ENCODE measurements at regions not wholly inside any gene's neighbourhood (a gene's known extent, or its start where the extent isn't known, plus 50 kb on each side); places are given as distances from the start of the nearest gene placed in this dataset.

DNA sequence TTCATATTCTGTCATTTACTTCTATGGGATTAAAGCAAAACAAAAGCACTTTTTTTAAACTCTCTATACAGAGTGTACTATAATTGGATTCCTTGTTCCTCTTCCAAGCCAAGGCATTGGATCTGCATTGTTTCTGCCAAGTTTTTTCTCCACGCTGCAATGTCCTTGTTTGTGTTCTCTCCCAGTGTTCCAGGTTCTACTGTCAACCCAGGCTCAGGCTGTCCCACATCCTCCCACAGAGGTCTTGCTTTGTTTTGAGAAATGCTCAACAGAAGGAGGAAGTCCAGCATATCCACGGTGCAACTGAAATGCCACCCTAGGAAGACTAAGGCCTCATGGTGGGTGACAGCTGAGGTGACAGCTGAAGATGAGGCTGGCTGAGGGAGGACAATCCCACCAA lies 287.1 kb upstream of the PRDM1 start:
- Histone ChIP-seq H3K4me2 (ENCODE audit: insufficient read depth, low read length) (no peak overlapping the region), H4K20me1 (replicated peaks; ENCODE audit: control insufficient read depth, extremely low read depth, insufficient read depth, low read length) (no peaks in the 10 kb centered on the region), H3K36me3 (ENCODE audit: control insufficient read depth in 2 of 2, extremely low read depth in 1 of 2, insufficient read depth in 2 of 2, low read length in 2 of 2) (no peaks in the 10 kb centered on the region), H3K27ac (ENCODE audit: insufficient read depth, low read depth, low read length) (no peak overlapping the region), H3K9ac (replicated peaks; ENCODE audit: extremely low read depth, insufficient read depth, low read length) (no peak overlapping the region), H3K9me1 (replicated peaks; ENCODE audit: control insufficient read depth, extremely low read depth, insufficient read depth, low read length) (no peaks in the 10 kb centered on the region), H3K79me2 (ENCODE audit: control insufficient read depth, insufficient read depth, low read length) (no peaks in the 10 kb centered on the region), H3K4me1 (ENCODE audit: control insufficient read depth, extremely low read depth, insufficient read depth, low read length) (no peaks in the 10 kb centered on the region), H3K9me3 (replicated peaks; ENCODE audit: control insufficient read depth, insufficient read depth, low read length) (no peaks in the 10 kb centered on the region), H3K27me3 (ENCODE audit: control insufficient read depth in 2 of 2, insufficient read depth in 2 of 2, low read length in 2 of 2) (no peaks in the 10 kb centered on the region), H3K4me3 (replicated peaks in 1 of 3; ENCODE audit: insufficient read depth in 1 of 3, low read depth in 1 of 3, low read length in 3 of 3) (no peak overlapping the region), H2AFZ (ENCODE audit: low read depth, low read length) (no peak overlapping the region)
- dilution Hi-C loops (cut with MboI; ENCODE audit: extremely low pct_ligation_motif_present, low sequenced_read_pairs): no loop called here
- no TSS peak for BruUV-seq (replicated peaks)
- FAIRE-seq: no peak
- TF ChIP-seq POLR2AphosphoS5 (IDR thresholded peaks at IDR 0.05; ENCODE audit: insufficient read depth, low read depth, low read length): no peak
- intact Hi-C loops (cut with micrococcal nuclease): no loop called here
- CTCF ChIA-PET: no interaction called here
- POLR2A ChIA-PET: no interaction called here
- DNase-seq (ENCODE audit: low read depth, low spot score): no peak

- H3K9ac ChIP-seq (replicated peaks; ENCODE audit: extremely low read depth, insufficient read depth, low read length): no peak overlapping the region
- ChIA-PET CTCF (no interaction called here), POLR2A (no interaction called here)
- no peaks in the 10 kb centered on the region for H3K36me3 ChIP-seq (ENCODE audit: control insufficient read depth in 2 of 2, extremely low read depth in 1 of 2, insufficient read depth in 2 of 2, low read length in 2 of 2)
- no TSS peak for BruUV-seq (replicated peaks)
- no peaks in the 10 kb centered on the region for H3K9me3 ChIP-seq (replicated peaks; ENCODE audit: control insufficient read depth, insufficient read depth, low read length)
- intact Hi-C loops (cut with micrococcal nuclease): no loop called here
- no peak overlapping the region for H3K27ac ChIP-seq (ENCODE audit: insufficient read depth, low read depth, low read length)
- no peak overlapping the region for H3K4me3 ChIP-seq (replicated peaks in 1 of 3; ENCODE audit: insufficient read depth in 1 of 3, low read depth in 1 of 3, low read length in 3 of 3)
- H3K79me2 ChIP-seq (ENCODE audit: control insufficient read depth, insufficient read depth, low read length): no peaks in the 10 kb centered on the region
- FAIRE-seq: no peak
- no peak overlapping the region for H2AFZ ChIP-seq (ENCODE audit: low read depth, low read length)
- dilution Hi-C loops (cut with MboI; ENCODE audit: extremely low pct_ligation_motif_present, low sequenced_read_pairs): no loop called here
- H4K20me1 ChIP-seq (replicated peaks; ENCODE audit: control insufficient read depth, extremely low read depth, insufficient read depth, low read length): no peaks in the 10 kb centered on the region
- TF ChIP-seq, protein P1, sequence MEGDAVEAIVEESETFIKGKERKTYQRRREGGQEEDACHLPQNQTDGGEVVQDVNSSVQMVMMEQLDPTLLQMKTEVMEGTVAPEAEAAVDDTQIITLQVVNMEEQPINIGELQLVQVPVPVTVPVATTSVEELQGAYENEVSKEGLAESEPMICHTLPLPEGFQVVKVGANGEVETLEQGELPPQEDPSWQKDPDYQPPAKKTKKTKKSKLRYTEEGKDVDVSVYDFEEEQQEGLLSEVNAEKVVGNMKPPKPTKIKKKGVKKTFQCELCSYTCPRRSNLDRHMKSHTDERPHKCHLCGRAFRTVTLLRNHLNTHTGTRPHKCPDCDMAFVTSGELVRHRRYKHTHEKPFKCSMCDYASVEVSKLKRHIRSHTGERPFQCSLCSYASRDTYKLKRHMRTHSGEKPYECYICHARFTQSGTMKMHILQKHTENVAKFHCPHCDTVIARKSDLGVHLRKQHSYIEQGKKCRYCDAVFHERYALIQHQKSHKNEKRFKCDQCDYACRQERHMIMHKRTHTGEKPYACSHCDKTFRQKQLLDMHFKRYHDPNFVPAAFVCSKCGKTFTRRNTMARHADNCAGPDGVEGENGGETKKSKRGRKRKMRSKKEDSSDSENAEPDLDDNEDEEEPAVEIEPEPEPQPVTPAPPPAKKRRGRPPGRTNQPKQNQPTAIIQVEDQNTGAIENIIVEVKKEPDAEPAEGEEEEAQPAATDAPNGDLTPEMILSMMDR (IDR thresholded peaks at IDR 0.05; ENCODE audit: extremely low read depth in 1 of 2, insufficient read depth in 1 of 2, low read depth in 1 of 2, low read length in 2 of 2): no peak
- no peak for DNase-seq (ENCODE audit: low read depth, low spot score)
- H3K27me3 ChIP-seq (ENCODE audit: control insufficient read depth in 2 of 2, insufficient read depth in 2 of 2, low read length in 2 of 2): no peaks in the 10 kb centered on the region
- H3K9me1 ChIP-seq (replicated peaks; ENCODE audit: control insufficient read depth, extremely low read depth, insufficient read depth, low read length): no peaks in the 10 kb centered on the region
- H3K4me1 ChIP-seq (ENCODE audit: control insufficient read depth, extremely low read depth, insufficient read depth, low read length): no peaks in the 10 kb centered on the region
- no peak overlapping the region for H3K4me2 ChIP-seq (ENCODE audit: insufficient read depth, low read length)
Observed at GRCh38 chr6:105797983-105798453, 288.1 kb upstream of the PRDM1 start.
